ENCODE measurements at regions not wholly inside any gene's neighbourhood (a gene's known extent, or its start where the extent isn't known, plus 50 kb on each side); places are given as distances from the start of the nearest gene placed in this dataset.

DNA sequence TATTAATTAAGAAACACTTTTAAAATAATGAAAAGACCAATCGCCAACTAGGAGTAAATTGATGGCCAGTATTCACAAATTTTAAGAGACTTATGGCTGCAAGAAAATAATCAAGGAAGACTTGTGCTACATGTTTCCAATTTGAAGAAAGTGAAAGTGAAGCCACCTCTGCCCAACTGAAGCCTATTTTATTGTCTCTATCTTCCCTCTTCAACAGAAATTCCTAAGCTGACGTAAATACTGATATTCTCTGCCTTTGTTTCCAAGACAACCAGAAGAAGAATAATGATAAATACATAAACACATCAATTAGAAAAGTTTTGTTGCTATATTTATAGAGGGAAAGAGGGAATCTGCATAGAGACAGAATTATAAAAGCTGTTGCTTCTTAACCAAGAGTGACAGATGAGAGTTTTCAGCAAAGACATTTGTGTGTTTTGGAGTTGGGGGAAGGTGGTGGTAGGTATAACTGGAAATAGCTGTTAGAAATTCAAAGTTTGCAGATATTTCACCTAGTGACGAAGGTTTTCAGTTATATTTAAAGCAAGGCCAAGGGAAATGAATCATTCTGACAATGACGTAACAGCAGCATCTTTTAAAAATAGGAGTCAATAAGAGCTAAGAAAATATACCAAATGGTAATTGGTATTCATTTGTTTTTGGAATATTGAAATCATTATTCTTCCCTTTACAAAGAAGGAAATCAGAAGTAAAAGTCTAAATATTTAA is 576.6 kb upstream of the SORCS1 start:
- Histone ChIP-seq H2AFZ (ENCODE audit: low read depth) (no peak overlapping the region), H3K27me3 (ENCODE audit: insufficient read depth, low read depth) (no peaks in the 10 kb centered on the region), H4K20me1 (ENCODE audit: insufficient read depth) (no peaks in the 10 kb centered on the region), H3K4me2 (no peak overlapping the region), H3K9ac (no peak overlapping the region), H3K4me3 (IDR thresholded peaks at IDR 0.05; ENCODE audit: insufficient read depth, low read depth, low read length) (no peak overlapping the region), H3K27ac (no peak overlapping the region), H3K4me1 (ENCODE audit: low read depth, poor library complexity, severe bottlenecking) (no peaks in the 10 kb centered on the region), H3K79me2 (ENCODE audit: insufficient read depth, low read depth) (no peaks in the 10 kb centered on the region), H3K36me3 (ENCODE audit: insufficient read depth) (no peaks in the 10 kb centered on the region)
- TF ChIP-seq, protein P1, sequence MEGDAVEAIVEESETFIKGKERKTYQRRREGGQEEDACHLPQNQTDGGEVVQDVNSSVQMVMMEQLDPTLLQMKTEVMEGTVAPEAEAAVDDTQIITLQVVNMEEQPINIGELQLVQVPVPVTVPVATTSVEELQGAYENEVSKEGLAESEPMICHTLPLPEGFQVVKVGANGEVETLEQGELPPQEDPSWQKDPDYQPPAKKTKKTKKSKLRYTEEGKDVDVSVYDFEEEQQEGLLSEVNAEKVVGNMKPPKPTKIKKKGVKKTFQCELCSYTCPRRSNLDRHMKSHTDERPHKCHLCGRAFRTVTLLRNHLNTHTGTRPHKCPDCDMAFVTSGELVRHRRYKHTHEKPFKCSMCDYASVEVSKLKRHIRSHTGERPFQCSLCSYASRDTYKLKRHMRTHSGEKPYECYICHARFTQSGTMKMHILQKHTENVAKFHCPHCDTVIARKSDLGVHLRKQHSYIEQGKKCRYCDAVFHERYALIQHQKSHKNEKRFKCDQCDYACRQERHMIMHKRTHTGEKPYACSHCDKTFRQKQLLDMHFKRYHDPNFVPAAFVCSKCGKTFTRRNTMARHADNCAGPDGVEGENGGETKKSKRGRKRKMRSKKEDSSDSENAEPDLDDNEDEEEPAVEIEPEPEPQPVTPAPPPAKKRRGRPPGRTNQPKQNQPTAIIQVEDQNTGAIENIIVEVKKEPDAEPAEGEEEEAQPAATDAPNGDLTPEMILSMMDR (conservative IDR thresholded peaks at IDR 0.05; ENCODE audit: low read depth, low read length): no peak

DNA sequence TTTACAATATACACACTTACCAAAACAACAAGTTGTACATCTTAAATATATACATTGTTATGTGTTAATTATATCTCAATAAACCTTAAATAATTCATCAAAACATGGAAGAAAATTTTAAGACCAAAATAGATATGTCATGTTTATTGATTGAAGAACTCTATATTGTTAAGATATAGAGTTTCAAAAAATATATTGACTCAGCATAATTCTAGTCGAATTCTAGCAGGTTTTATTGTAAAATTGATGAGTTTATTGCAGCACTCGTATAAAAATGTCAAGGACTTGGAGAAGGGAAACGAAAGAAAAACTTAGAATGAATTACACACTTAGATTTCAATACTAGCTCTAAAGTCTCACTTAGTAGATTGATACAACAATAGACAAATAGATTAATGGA is 575.4 kb upstream of the SORCS1 start:
- Histone ChIP-seq H3K4me2 (no peak overlapping the region), H3K27me3 (ENCODE audit: insufficient read depth, low read depth) (no peaks in the 10 kb centered on the region), H3K4me1 (ENCODE audit: low read depth, poor library complexity, severe bottlenecking) (no peaks in the 10 kb centered on the region), H3K79me2 (ENCODE audit: insufficient read depth, low read depth) (no peaks in the 10 kb centered on the region), H4K20me1 (ENCODE audit: insufficient read depth) (no peaks in the 10 kb centered on the region), H3K36me3 (ENCODE audit: insufficient read depth) (no peaks in the 10 kb centered on the region), H2AFZ (ENCODE audit: low read depth) (no peak overlapping the region), H3K4me3 (IDR thresholded peaks at IDR 0.05; ENCODE audit: insufficient read depth, low read depth, low read length) (no peak overlapping the region), H3K27ac (no peak overlapping the region), H3K9ac (no peak overlapping the region)
- TF ChIP-seq, protein P1 (conservative IDR thresholded peaks at IDR 0.05; ENCODE audit: low read depth, low read length): no peak

DNA sequence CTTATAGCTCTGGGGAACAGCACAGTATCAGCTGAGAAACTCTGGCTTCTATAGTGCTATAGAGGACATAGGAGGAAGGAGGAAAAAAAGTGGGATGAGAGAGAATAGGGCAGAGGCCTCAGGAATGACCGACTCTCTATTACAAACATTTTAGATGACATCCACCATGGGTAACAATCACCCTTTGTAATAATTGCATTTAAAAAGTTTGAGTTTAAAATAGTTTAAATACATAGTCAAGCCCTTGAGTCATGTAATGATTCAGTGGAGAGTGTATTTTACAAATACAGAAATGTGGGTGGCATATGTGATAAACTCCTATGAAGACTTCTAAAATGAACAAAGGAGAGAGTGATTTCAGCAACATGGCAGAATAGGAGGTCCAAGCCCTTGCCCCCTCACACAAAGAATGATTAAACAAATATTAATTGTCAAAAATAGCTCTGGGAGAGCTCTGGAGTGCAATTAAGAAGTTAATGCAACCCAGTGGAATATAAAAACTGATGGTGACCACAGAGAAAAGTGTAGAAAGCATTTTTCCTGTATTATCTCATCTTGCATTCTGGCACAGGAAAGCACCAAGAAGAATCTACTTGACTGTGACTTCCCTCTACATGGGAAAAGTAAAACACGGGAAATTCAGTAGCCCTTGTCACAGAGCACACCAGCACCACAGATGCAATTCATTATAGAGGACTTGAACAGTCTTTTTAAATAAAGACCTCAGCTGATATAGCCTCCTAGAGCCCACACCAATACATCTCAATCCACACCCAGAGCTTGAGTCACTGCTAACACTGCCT is 569.0 kb upstream of the SORCS1 start:
- H3K27ac ChIP-seq: no peak overlapping the region
- TF ChIP-seq, protein P1 (conservative IDR thresholded peaks at IDR 0.05; ENCODE audit: low read depth, low read length): no peak

DNA sequence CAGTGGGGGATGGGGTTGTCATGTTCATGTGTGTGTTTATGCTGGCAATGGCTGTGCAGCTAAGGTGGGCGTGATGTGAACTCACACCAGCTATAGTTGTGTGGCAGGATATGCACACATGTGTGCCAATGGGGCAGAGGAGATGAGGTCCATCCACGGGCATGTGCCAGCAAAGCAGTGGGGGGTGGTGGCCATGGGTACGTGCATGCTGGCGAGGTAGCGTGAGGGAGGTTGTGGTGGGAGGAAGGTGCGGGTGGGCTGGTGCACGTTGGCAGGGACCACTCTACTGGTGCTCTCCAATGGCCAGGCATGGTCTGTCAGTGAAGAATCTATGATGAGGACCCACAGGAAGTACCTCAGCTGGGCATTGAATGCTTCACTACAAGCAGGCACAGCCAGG is 567.5 kb upstream of the SORCS1 start:
- Histone ChIP-seq H3K27ac (no peak overlapping the region), H2AFZ (ENCODE audit: low read depth) (no peak overlapping the region), H3K4me1 (ENCODE audit: low read depth, poor library complexity, severe bottlenecking) (no peaks in the 10 kb centered on the region), H3K36me3 (ENCODE audit: insufficient read depth) (no peaks in the 10 kb centered on the region), H3K27me3 (ENCODE audit: insufficient read depth, low read depth) (no peaks in the 10 kb centered on the region), H3K9ac (no peak overlapping the region), H3K4me2 (no peak overlapping the region), H3K79me2 (ENCODE audit: insufficient read depth, low read depth) (no peaks in the 10 kb centered on the region), H3K4me3 (IDR thresholded peaks at IDR 0.05; ENCODE audit: insufficient read depth, low read depth, low read length) (no peak overlapping the region), H4K20me1 (ENCODE audit: insufficient read depth) (no peaks in the 10 kb centered on the region)
- TF ChIP-seq, protein P1 (conservative IDR thresholded peaks at IDR 0.05; ENCODE audit: low read depth, low read length): no peak

More for the DNA sequence above, 569.0 kb upstream of the SORCS1 start:
- Histone ChIP-seq H3K4me3 (IDR thresholded peaks at IDR 0.05; ENCODE audit: insufficient read depth, low read depth, low read length) (no peak overlapping the region), H3K79me2 (ENCODE audit: insufficient read depth, low read depth) (no peaks in the 10 kb centered on the region), H3K36me3 (ENCODE audit: insufficient read depth) (no peaks in the 10 kb centered on the region), H3K4me1 (ENCODE audit: low read depth, poor library complexity, severe bottlenecking) (no peaks in the 10 kb centered on the region), H3K4me2 (no peak overlapping the region), H3K9ac (no peak overlapping the region), H2AFZ (ENCODE audit: low read depth) (no peak overlapping the region), H4K20me1 (ENCODE audit: insufficient read depth) (no peaks in the 10 kb centered on the region), H3K27me3 (ENCODE audit: insufficient read depth, low read depth) (no peaks in the 10 kb centered on the region)

Data from KMS-11 (cell line).